Spleen (tissue), 11 donors: ENCODE measurements at regions not wholly inside any gene's neighbourhood (a gene's known extent, or its start where the extent isn't known, plus 50 kb on each side); places are given as distances from the start of the nearest gene placed in this dataset.

Experiments used
- DNase-seq: peaks from one replicate; pipeline ENCODE4 v3.0.0-alpha.2; 2020
- H3K27ac ChIP-seq, 8 donors: fragments of 200-600 bp; sonication (generic) in 7 of 8; 1 replicate in 4 of 8; 2 replicates in 4 of 8; pipeline versions ENCODE4 v1.5.0 to v1.8.0; 2016 to 2021; ENCODE audit warnings: inconsistent platforms in 4 of 8, mild to moderate bottlenecking in 4 of 8, moderate library complexity in 1 of 8
- H3K27me3 ChIP-seq, 7 donors: fragments of 200-600 bp; sonication (generic) in 6 of 7; replicated peaks in 1 of 7; 1 replicate in 4 of 7; 2 replicates in 3 of 7; pipeline versions ENCODE4 v1.5.0 to v1.8.0; 2016 to 2021; ENCODE audit warnings: inconsistent platforms in 3 of 7, mild to moderate bottlenecking in 1 of 7
- H3K36me3 ChIP-seq, 6 donors: fragments of 200-600 bp; sonication (generic) in 5 of 6; 1 replicate in 4 of 6; 2 replicates in 2 of 6; pipeline versions ENCODE4 v1.5.0 to v1.8.0; 2016 to 2021; ENCODE audit warnings: inconsistent platforms in 2 of 6
- H3K4me1 ChIP-seq, 6 donors: fragments of 200-600 bp; sonication (generic) in 5 of 6; 1 replicate in 3 of 6; 2 replicates in 3 of 6; pipeline versions ENCODE4 v1.5.0 to v1.8.0; 2016 to 2021; ENCODE audit warnings: inconsistent platforms in 3 of 6
- H3K4me3 ChIP-seq, 8 donors: fragments of 200-600 bp; sonication (generic) in 7 of 8; 1 replicate in 4 of 8; 2 replicates in 4 of 8; pipeline versions ENCODE4 v1.5.0 to v1.8.0; 2016 to 2021; ENCODE audit warnings: inconsistent platforms in 4 of 8, mild to moderate bottlenecking in 4 of 8, moderate library complexity in 2 of 8
- H3K9me3 ChIP-seq, 8 donors: fragments of 200-600 bp; sonication (generic) in 7 of 8; 1 replicate in 4 of 8; 2 replicates in 4 of 8; pipeline versions ENCODE4 v1.5.0 to v1.8.0; 2016 to 2021; ENCODE audit warnings: inconsistent platforms in 4 of 8
- POLR2A ChIP-seq, 3 donors: fragments of 450-650 bp; IDR thresholded peaks; one replicate each; pipeline ENCODE4 v1.5.1; 2017; ENCODE audit warnings: antibody characterized with exemption in 3 of 3, mild to moderate bottlenecking in 1 of 3
- POLR2AphosphoS5 ChIP-seq, 3 donors: sonication (generic); formaldehyde crosslinking; IDR thresholded peaks; one replicate each; pipeline ENCODE4 v1.5.1; 2017; ENCODE audit warnings: antibody characterized with exemption in 3 of 3
- WGBS, 5 donors: extraction: QIAGEN DNeasy Blood & Tissue Kit in 3 of 5; methylation state at CpG; one replicate each; pipeline versions ENCODE4 v1.1.5 to v1.1.7; 2013 to 2018; 5-methylcytosine and 5-hydroxymethylcytosine counted together
- intact Hi-C: fragments of 100-400 bp; cut with DNase I; formaldehyde crosslinking; loops from one replicate; pipeline ENCODE4 v1.15.0; 2023; ENCODE audit warnings: low total_unique reads
- TF ChIP-seq, protein P1 (sequence below), 11 experiments: fragments of 200-600 bp in 7 of 11; fragments of 450-650 bp in 4 of 11; sonication (generic) in 4 of 11; IDR thresholded peaks in 8 of 11; conservative IDR thresholded peaks in 3 of 11; 1 replicate in 7 of 11; 2 replicates in 4 of 11; pipeline versions ENCODE4 v1.4.0 to v1.8.0; 2016 to 2021; ENCODE audit warnings: antibody characterized with exemption in 11 of 11, inconsistent platforms in 4 of 11, mild to moderate bottlenecking in 1 of 11
- donor health status: healthy with polysubstance abuse.
- donor health status: DM: no; HTN: no; CAD: no; lungs with moderate emphysema.
- donor health status: DM: no; HTN: no; CAD: no.
- donor health status: Bipolar disorder and iron deficiency.
- donor health status: healthy.
- donor health status: DM: no; HTN: no; CAD: no.
- donor health status: DM: yes; HTN: yes; CAD: no.

DNA sequence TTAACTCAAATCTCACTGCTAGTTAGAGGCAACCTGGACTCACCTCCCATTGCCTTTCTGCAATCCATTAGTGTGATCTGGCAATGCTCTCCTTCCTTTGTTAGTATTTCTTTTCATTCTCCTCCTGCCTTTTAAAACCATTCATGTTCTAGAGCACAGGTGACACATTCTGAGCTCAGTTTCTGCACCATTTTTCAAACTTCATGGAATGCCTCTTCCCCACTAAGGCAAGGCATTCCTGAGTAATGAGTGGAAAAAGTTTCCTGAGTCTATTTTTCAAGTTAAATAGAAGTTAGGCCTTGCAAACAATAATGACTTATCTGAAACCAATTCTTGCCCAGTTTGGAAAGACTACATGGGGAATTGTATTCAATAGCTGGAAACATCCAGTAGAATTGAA, 1001.8 kb downstream of the BCL11B start:
- Histone ChIP-seq H3K27ac (no peak overlapping the region), H3K9me3 (peaks cover 0 to 14% (median 10%) of the 10 kb centered on the region in 8 donors), H3K27me3 (no peaks in the 10 kb centered on the region), H3K36me3 (no peaks in the 10 kb centered on the region), H3K4me1 (no peaks in the 10 kb centered on the region), H3K4me3 (no peak overlapping the region)
- no peak for DNase-seq
- intact Hi-C loops, result no loop called here
- no peak for TF ChIP-seq POLR2AphosphoS5 (IDR thresholded peaks at IDR 0.05)
- TF ChIP-seq, protein P1, sequence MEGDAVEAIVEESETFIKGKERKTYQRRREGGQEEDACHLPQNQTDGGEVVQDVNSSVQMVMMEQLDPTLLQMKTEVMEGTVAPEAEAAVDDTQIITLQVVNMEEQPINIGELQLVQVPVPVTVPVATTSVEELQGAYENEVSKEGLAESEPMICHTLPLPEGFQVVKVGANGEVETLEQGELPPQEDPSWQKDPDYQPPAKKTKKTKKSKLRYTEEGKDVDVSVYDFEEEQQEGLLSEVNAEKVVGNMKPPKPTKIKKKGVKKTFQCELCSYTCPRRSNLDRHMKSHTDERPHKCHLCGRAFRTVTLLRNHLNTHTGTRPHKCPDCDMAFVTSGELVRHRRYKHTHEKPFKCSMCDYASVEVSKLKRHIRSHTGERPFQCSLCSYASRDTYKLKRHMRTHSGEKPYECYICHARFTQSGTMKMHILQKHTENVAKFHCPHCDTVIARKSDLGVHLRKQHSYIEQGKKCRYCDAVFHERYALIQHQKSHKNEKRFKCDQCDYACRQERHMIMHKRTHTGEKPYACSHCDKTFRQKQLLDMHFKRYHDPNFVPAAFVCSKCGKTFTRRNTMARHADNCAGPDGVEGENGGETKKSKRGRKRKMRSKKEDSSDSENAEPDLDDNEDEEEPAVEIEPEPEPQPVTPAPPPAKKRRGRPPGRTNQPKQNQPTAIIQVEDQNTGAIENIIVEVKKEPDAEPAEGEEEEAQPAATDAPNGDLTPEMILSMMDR (IDR thresholded peaks at IDR 0.05 in 8 of 11, conservative IDR thresholded peaks at IDR 0.05 in 3 of 11), result no peak
- TF ChIP-seq POLR2A (IDR thresholded peaks at IDR 0.05), result no peak

DNA sequence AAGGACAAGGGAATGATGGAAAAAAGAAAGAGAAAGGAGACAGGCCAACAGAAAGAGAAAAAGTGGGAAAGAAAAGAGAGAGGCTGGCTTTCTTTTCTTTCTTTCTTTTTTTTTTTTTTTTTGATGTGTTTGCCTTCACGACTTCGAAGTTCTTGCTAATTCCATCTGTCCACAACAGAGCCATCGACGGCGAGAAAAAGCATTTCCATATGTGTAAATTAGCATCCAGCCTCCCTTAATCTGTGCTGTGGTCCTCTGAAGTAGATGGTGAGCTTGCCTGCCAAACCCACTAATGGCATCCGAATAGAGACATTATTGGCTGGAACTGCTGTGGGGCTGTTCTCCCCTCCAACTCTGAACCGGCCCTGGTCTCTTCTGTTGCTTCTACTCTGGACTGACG, 997.4 kb downstream of the BCL11B start:
- no peaks in the 10 kb centered on the region for H3K36me3 ChIP-seq
- TF ChIP-seq POLR2A (IDR thresholded peaks at IDR 0.05) (no peak), POLR2AphosphoS5 (IDR thresholded peaks at IDR 0.05) (no peak)
- TF ChIP-seq, protein P1 (IDR thresholded peaks at IDR 0.05 in 8 of 11, conservative IDR thresholded peaks at IDR 0.05 in 3 of 11), result no peak
- no peak overlapping the region for H3K4me3 ChIP-seq
- H3K9me3 ChIP-seq, result peaks cover 0 to 16% (median 11%) of the 10 kb centered on the region in 8 donors
- no peaks in the 10 kb centered on the region for H3K4me1 ChIP-seq
- H3K27me3 ChIP-seq, result no peaks in the 10 kb centered on the region
- 82 to 88% (median 86%) methylated on average over 8 of the region's 8 CpGs for WGBS, 5 donors
- intact Hi-C loops, result no loop called here
- H3K27ac ChIP-seq, result no peak overlapping the region
- no peak for DNase-seq

- H3K9me3 ChIP-seq, result peaks cover 0 to 14% (median 0%) of the 10 kb centered on the region in 8 donors
- TF ChIP-seq POLR2AphosphoS5 (IDR thresholded peaks at IDR 0.05) (no peak), POLR2A (IDR thresholded peaks at IDR 0.05) (no peak)
- TF ChIP-seq, protein P1 (IDR thresholded peaks at IDR 0.05 in 8 of 11, conservative IDR thresholded peaks at IDR 0.05 in 3 of 11), result no peak
- no peak for DNase-seq
- H3K36me3 ChIP-seq, result no peaks in the 10 kb centered on the region
- H3K27ac ChIP-seq, result no peak overlapping the region
- intact Hi-C loops, result no loop called here
- 66 to 86% (median 73%) methylated on average over 3 of the region's 3 CpGs for WGBS, 5 donors
- H3K4me1 ChIP-seq, result no peaks in the 10 kb centered on the region
- no peak overlapping the region for H3K4me3 ChIP-seq
- no peaks in the 10 kb centered on the region for H3K27me3 ChIP-seq
These were observed 993.2 kb downstream of the BCL11B start for GRCh38 chr14:98278800-98279199.

DNA sequence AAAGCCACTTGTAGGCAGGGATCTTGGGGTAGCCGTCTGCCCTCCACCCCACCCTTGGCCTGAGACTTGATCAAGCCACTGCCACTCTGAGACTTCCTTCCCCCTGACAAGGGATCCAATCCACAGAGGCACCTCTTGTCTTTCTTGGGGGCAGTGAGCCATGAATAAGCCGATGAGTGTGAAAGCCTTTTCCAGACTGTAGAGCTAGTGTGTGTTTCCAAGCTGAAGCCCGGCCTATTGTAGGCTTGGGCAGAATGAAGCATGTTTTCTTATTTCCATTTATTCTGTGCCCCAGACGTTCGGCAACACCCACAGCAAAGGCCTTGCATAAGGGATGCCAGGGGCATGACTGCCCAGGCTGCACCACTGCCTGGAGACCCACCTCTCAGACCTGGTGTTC, 991.6 kb downstream of the BCL11B start:
- Histone ChIP-seq H3K27ac (no peak overlapping the region), H3K4me3 (no peak overlapping the region), H3K9me3 (peaks cover 0 to 24% (median 0%) of the 10 kb centered on the region in 8 donors), H3K36me3 (no peaks in the 10 kb centered on the region), H3K4me1 (no peaks in the 10 kb centered on the region), H3K27me3 (no peaks in the 10 kb centered on the region)
- intact Hi-C loops, result no loop called here
- DNase-seq, result no peak
- WGBS, 5 donors, result 69 to 92% (median 80%) methylated on average over 5 of the region's 5 CpGs
- TF ChIP-seq POLR2AphosphoS5 (IDR thresholded peaks at IDR 0.05) (no peak), POLR2A (IDR thresholded peaks at IDR 0.05) (no peak)
- TF ChIP-seq, protein P1 (IDR thresholded peaks at IDR 0.05 in 8 of 11, conservative IDR thresholded peaks at IDR 0.05 in 3 of 11), result no peak
